LNCaP clone FGC (cell line): ENCODE measurements at regions not wholly inside any gene's neighbourhood (a gene's known extent, or its start where the extent isn't known, plus 50 kb on each side); places are given as distances from the start of the nearest gene placed in this dataset.

Experiments
- DNase-seq: peaks from one replicate; pipeline ENCODE4 v3.0.0-alpha.2; 2011; ENCODE audit warnings: low read depth
- H3K4me3 ChIP-seq: 2 replicates; pipeline ENCODE4 v1.5.1; 2011; ENCODE audit warnings: mild to moderate bottlenecking, low read depth, low read length, control low read depth
- TF ChIP-seq, protein P1 (sequence below): IDR thresholded peaks from 2 replicates; pipeline ENCODE4 v1.5.1; 2012; ENCODE audit warnings: mild to moderate bottlenecking; ENCODE audit not compliant: control insufficient read depth, insufficient read depth; ENCODE audit errors: extremely low read depth

DNA sequence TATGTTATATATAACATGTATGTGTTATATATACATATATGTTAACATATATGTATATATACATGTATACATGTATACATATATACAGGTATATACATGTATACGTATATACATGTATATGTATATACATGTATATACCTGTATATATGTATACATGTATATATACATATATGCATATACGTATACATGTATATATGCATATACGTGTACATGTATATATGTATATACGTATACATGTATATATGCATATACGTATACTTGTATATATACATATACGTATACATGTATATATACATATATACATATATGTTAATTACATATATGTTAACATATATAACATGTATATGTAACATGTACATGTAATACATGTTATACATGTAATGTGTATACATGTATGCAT is 1077.3 kb upstream of the ADGRL3 start:
- DNase-seq: no peak
- TF ChIP-seq, protein P1, sequence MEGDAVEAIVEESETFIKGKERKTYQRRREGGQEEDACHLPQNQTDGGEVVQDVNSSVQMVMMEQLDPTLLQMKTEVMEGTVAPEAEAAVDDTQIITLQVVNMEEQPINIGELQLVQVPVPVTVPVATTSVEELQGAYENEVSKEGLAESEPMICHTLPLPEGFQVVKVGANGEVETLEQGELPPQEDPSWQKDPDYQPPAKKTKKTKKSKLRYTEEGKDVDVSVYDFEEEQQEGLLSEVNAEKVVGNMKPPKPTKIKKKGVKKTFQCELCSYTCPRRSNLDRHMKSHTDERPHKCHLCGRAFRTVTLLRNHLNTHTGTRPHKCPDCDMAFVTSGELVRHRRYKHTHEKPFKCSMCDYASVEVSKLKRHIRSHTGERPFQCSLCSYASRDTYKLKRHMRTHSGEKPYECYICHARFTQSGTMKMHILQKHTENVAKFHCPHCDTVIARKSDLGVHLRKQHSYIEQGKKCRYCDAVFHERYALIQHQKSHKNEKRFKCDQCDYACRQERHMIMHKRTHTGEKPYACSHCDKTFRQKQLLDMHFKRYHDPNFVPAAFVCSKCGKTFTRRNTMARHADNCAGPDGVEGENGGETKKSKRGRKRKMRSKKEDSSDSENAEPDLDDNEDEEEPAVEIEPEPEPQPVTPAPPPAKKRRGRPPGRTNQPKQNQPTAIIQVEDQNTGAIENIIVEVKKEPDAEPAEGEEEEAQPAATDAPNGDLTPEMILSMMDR: no peak

DNA sequence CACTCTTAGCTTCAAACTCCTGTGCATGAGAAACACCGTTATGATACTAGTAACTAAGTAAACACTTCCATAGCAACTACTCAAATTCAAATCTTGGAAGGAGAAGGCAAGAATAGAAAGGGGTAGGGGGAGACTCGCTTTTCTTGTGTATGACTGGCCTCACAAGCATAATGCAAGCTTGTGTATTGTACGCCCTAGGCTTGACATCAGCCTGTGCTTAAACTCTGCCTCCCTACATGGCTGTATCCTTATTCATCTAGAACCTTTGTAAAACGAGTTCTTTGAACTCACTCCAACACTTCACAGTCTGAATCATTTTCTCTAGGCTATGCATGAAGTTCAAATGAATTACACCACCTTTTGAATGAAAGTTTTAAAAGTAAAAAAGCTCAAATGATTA is 1071.2 kb upstream of the ADGRL3 start:
- DNase-seq: no peak
- TF ChIP-seq, protein P1: no peak
- no peak overlapping the region for H3K4me3 ChIP-seq

More for the DNA sequence above, 1077.3 kb upstream of the ADGRL3 start:
- no peak overlapping the region for H3K4me3 ChIP-seq

DNA sequence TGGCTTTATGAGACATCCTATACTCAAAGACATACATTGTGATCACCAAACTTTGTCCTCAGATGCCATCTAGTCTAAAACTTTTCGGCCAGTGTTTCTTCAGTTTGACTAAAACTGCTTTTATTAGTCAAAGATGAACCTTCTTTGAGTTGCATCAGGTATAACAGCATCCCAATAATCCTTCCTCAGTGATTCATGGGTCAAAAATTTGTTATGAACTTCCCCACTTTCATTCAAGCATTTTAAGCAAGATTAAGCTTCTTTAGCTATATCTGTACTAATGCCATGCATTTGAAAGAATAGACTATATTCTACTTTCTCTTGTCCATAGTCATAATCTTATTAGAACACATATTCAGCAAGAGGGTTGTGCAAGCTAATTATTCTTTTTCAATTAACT is 1070.4 kb upstream of the ADGRL3 start:
- H3K4me3 ChIP-seq: no peak overlapping the region
- no peak for DNase-seq
- TF ChIP-seq, protein P1: no peak

DNA sequence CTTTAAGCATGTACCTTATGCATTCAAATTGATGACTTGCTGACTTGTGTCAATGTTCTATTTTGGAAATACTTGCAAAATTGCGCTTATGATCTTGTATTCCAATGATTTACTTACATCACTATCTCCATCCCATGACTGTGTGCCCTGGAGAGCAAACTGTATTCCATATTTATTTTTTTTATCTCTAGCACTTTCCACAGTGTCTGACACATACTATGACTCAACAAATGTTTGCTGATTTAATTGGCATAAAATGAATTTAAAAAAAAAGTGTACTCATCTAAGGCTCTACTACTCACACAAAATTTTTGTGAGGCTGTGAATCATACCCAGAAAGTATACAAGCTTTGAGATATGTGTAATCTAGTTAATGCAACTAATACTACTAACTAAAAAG is 1066.8 kb upstream of the ADGRL3 start:
- no peak overlapping the region for H3K4me3 ChIP-seq
- DNase-seq: no peak
- TF ChIP-seq, protein P1: no peak

DNA sequence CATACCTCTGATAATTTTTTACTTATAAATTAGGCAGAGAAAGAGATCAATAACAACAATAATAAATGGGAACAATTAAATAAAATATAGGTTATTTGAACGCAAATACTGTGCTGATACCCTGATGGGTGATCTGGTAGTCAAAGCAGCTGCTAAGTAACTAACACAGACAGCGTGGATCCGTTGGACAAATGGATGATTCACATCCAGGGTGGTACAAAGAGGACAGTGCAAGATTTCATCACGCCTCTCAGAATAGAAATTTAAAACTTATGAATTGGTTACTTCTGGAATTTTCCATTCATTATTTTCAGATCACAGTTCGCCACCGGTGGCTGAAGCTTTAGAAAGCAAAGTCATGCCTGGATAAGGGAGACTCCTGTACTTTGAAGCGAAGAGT is 1066.0 kb upstream of the ADGRL3 start:
- no peak overlapping the region for H3K4me3 ChIP-seq
- TF ChIP-seq, protein P1: no peak
- no peak for DNase-seq

DNA sequence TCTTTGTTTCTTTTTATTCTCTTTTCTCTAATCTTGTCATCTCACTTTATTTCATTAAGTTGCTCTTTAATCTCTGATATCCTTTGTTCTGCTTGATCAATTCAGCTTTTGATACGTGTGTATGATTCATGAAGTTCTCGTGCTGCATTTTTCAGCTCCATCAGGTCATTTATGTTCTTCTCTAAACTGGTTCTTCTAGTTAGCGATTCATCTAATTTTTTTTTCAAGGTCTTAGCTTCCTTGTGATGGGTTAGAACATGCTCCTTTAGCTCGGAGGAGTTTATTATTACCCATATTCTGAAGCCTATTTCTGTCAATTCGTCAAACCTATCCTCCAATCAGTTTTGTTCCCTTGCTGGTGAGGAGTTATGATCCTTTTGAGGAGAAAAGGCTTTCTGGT is 1045.0 kb upstream of the ADGRL3 start:
- DNase-seq: no peak
- H3K4me3 ChIP-seq: no peak overlapping the region
- TF ChIP-seq, protein P1: no peak

DNA sequence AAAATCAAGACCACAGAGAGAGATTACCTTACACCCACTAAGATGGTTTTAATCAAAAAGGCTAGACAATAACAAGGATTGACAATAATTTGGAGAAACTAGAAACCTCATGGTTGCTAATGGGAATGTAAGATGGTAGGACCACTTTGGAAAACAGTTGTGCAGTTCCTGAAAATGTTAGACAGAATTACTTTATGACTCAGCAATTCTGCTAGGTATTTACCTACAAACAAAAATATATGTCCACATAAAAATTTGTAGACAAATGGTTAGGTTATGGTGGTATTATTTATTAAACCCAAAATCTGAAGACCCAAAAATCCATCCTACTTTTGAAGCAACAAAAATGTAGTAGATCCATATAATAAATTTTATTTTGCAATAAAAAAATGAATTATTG is 1027.0 kb upstream of the ADGRL3 start:
- no peak for DNase-seq
- H3K4me3 ChIP-seq: no peak overlapping the region
- TF ChIP-seq, protein P1: no peak
